Neural cell (in vitro differentiated cells): ENCODE measurements at regions not wholly inside any gene's neighbourhood (a gene's known extent, or its start where the extent isn't known, plus 50 kb on each side); places are given as distances from the start of the nearest gene placed in this dataset.

Experiments
- H2AFZ ChIP-seq: fragments of 200-600, 300-800 bp; sonication (generic), shearing (Covaris generic); 2 replicates; pipeline ENCODE4 v1.6.0; 2014; ENCODE audit warnings: low read depth, mild to moderate bottlenecking, antibody characterized with exemption, low read length, moderate library complexity
- H3F3A ChIP-seq: fragments of 200-600 bp; shearing (Covaris generic); 2 replicates; pipeline ENCODE4 v1.6.1; 2016; ENCODE audit warnings: mild to moderate bottlenecking, moderate library complexity, mixed read lengths, antibody characterized with exemption, low read length; ENCODE audit not compliant: insufficient read depth, poor library complexity, severe bottlenecking
- H3K27ac ChIP-seq: fragments of 200-600, 300-800 bp; sonication (generic), shearing (Covaris generic); 2 replicates; pipeline ENCODE4 v1.5.1; 2014; ENCODE audit warnings: mild to moderate bottlenecking, low read length, moderate library complexity
- H3K27me3 ChIP-seq: fragments of 300-800, 200-600 bp; sonication (generic), shearing (Covaris generic); 2 replicates; pipeline ENCODE4 v1.6.0; 2014; ENCODE audit warnings: mild to moderate bottlenecking, low read depth, low read length, moderate library complexity; ENCODE audit not compliant: insufficient read depth
- H3K36me3 ChIP-seq: fragments of 300-800, 200-600 bp; sonication (generic), shearing (Covaris generic); 2 replicates; pipeline ENCODE4 v1.5.1; 2014; ENCODE audit warnings: mild to moderate bottlenecking, antibody characterized with exemption, low read length, moderate library complexity; ENCODE audit not compliant: insufficient read depth
- H3K4me2 ChIP-seq: fragments of 300-800, 200-600 bp; sonication (generic), shearing (Covaris generic); 2 replicates; pipeline ENCODE4 v1.6.0; 2014; ENCODE audit warnings: mild to moderate bottlenecking, low read length
- H3K4me3 ChIP-seq: fragments of 300-800, 200-600 bp; sonication (generic), shearing (Covaris generic); 2 replicates; pipeline ENCODE4 v1.5.1; 2014; ENCODE audit warnings: mild to moderate bottlenecking, low read length, moderate library complexity
- H3K79me2 ChIP-seq: fragments of 200-600 bp; shearing (Covaris generic); replicated peaks from 2 replicates; pipeline ENCODE4 v1.6.0; 2014; ENCODE audit warnings: mild to moderate bottlenecking, low read length, moderate library complexity; ENCODE audit not compliant: insufficient read depth
- H3K9ac ChIP-seq: fragments of 300-800, 200-600 bp; sonication (generic), shearing (Covaris generic); 2 replicates; pipeline ENCODE4 v1.6.1; 2016; ENCODE audit warnings: mild to moderate bottlenecking, low read length, mixed read lengths
- H3K9me2 ChIP-seq: fragments of 200-600 bp; shearing (Covaris generic); 2 replicates; pipeline ENCODE4 v1.6.1; 2016; ENCODE audit warnings: mild to moderate bottlenecking, low read length, mixed read lengths; ENCODE audit not compliant: insufficient read depth
- H3K9me3 ChIP-seq: fragments of 200-600, 300-800 bp; sonication (generic), shearing (Covaris generic); 2 replicates; pipeline ENCODE4 v1.6.1; 2016; ENCODE audit warnings: mild to moderate bottlenecking, mixed run types, low read length, moderate library complexity, mixed read lengths
- H4K20me1 ChIP-seq: fragments of 200-600 bp; shearing (Covaris generic); 2 replicates; pipeline ENCODE4 v1.6.1; 2016; ENCODE audit warnings: mild to moderate bottlenecking, mixed run types; ENCODE audit not compliant: insufficient read depth
- CTCF ChIP-seq: fragments of 450-650 bp; IDR thresholded peaks from 2 replicates; pipeline ENCODE4 v1.5.1; 2014; ENCODE audit warnings: antibody characterized with exemption, mild to moderate bottlenecking, moderate library complexity; ENCODE audit not compliant: poor library complexity, severe bottlenecking
- EP300 ChIP-seq: fragments of 450-650 bp; conservative IDR thresholded peaks from 2 replicates; pipeline ENCODE4 v1.6.1; 2014; ENCODE audit warnings: antibody characterized with exemption, mild to moderate bottlenecking, moderate library complexity; ENCODE audit not compliant: poor library complexity, severe bottlenecking
- EZH2 ChIP-seq: fragments of 200-600, 300-800 bp; shearing (Covaris generic), sonication (generic); IDR thresholded peaks from 2 replicates; pipeline ENCODE4 v1.6.1; 2014; ENCODE audit warnings: antibody characterized with exemption, low read length, borderline replicate concordance, mild to moderate bottlenecking; ENCODE audit not compliant: insufficient read depth, poor library complexity, severe bottlenecking
- MXI1 ChIP-seq: fragments of 450-650 bp; conservative IDR thresholded peaks from 2 replicates; pipeline ENCODE4 v1.6.1; 2014; ENCODE audit warnings: antibody characterized with exemption, mild to moderate bottlenecking; ENCODE audit not compliant: poor library complexity, severe bottlenecking
- POLR2AphosphoS5 ChIP-seq: IDR thresholded peaks from 2 replicates; pipeline ENCODE4 v1.6.1; 2012
- RAD21 ChIP-seq: fragments of 450-650 bp; conservative IDR thresholded peaks from 2 replicates; pipeline ENCODE4 v1.6.1; 2014; ENCODE audit warnings: antibody characterized with exemption, mild to moderate bottlenecking, moderate library complexity
- REST ChIP-seq: IDR thresholded peaks from 2 replicates; pipeline ENCODE4 v1.6.1; 2012; ENCODE audit warnings: borderline replicate concordance
- SMC3 ChIP-seq: fragments of 450-650 bp; conservative IDR thresholded peaks from 2 replicates; pipeline ENCODE4 v1.6.1; 2014; ENCODE audit warnings: antibody characterized with exemption, mild to moderate bottlenecking, moderate library complexity; ENCODE audit not compliant: poor library complexity
- TAF1 ChIP-seq: IDR thresholded peaks from 2 replicates; pipeline ENCODE4 v1.6.1; 2012; ENCODE audit warnings: low read depth

- Histone ChIP-seq H2AFZ (no peak overlapping the region), H3K27ac (no peak overlapping the region)
Measured at GRCh38 chr9:84436386-84437109, 96.0 kb upstream of the SLC28A3 start.

GRCh38 chr9:84438391-84438790, 97.8 kb upstream of the SLC28A3 start:
- no peaks in the 10 kb centered on the region for H3K79me2 ChIP-seq
- no peak overlapping the region for H3K27ac ChIP-seq
- H3K9me3 ChIP-seq, result no peaks in the 10 kb centered on the region
- H3K4me2 ChIP-seq, result no peak overlapping the region
- H3K4me3 ChIP-seq, result no peak overlapping the region
- H3K9me2 ChIP-seq, result no peaks in the 10 kb centered on the region
- TF ChIP-seq MXI1, result no peak
- peak; percentile 36 for TF ChIP-seq EP300
- no peak for TF ChIP-seq SMC3
- H2AFZ ChIP-seq, result no peak overlapping the region
- H3K36me3 ChIP-seq, result no peaks in the 10 kb centered on the region
- no peak overlapping the region for H3K9ac ChIP-seq
- H3K27me3 ChIP-seq, result no peaks in the 10 kb centered on the region
- H4K20me1 ChIP-seq, result no peaks in the 10 kb centered on the region
- no peaks in the 10 kb centered on the region for H3F3A ChIP-seq

More at GRCh38 chr9:84436386-84437109, 96.0 kb upstream of the SLC28A3 start:
- H3K9me2 ChIP-seq, result no peaks in the 10 kb centered on the region
- H3K4me2 ChIP-seq, result no peak overlapping the region
- H3K36me3 ChIP-seq, result no peaks in the 10 kb centered on the region
- H3K27me3 ChIP-seq, result no peaks in the 10 kb centered on the region
- no peak overlapping the region for H3K9ac ChIP-seq
- TF ChIP-seq SMC3, result no peak
- TF ChIP-seq REST, result no peak
- TF ChIP-seq EP300, result no peak
- no peak for TF ChIP-seq EZH2
- no peak for TF ChIP-seq RAD21
- TF ChIP-seq TAF1, result no peak
- TF ChIP-seq MXI1, result no peak
- TF ChIP-seq POLR2AphosphoS5, result no peak
- no peak overlapping the region for H3K4me3 ChIP-seq
- no peaks in the 10 kb centered on the region for H3K9me3 ChIP-seq
- H4K20me1 ChIP-seq, result no peaks in the 10 kb centered on the region
- H3F3A ChIP-seq, result no peaks in the 10 kb centered on the region
- no peaks in the 10 kb centered on the region for H3K79me2 ChIP-seq

GRCh38 chr9:84439250-84439649, 98.7 kb upstream of the SLC28A3 start:
- Histone ChIP-seq H4K20me1 (no peaks in the 10 kb centered on the region), H3K36me3 (no peaks in the 10 kb centered on the region), H3K27me3 (no peaks in the 10 kb centered on the region), H3K4me3 (no peak overlapping the region), H3K9me3 (no peaks in the 10 kb centered on the region), H3F3A (no peaks in the 10 kb centered on the region), H3K4me2 (no peak overlapping the region), H3K9ac (no peak overlapping the region), H3K27ac (no peak overlapping the region), H2AFZ (no peak overlapping the region), H3K9me2 (no peaks in the 10 kb centered on the region), H3K79me2 (no peaks in the 10 kb centered on the region)
- no peak for TF ChIP-seq POLR2AphosphoS5
- TF ChIP-seq TAF1, result no peak
- TF ChIP-seq RAD21, result no peak
- TF ChIP-seq CTCF, result no peak
- TF ChIP-seq SMC3, result no peak
- TF ChIP-seq EP300, result no peak
- no peak for TF ChIP-seq REST
- no peak for TF ChIP-seq EZH2
- no peak for TF ChIP-seq MXI1
